Neural crest cell (in vitro differentiated cells): ENCODE measurements at regions not wholly inside any gene's neighbourhood (a gene's known extent, or its start where the extent isn't known, plus 50 kb on each side); places are given as distances from the start of the nearest gene placed in this dataset.

Experiments used
- DNase-seq: peaks from one replicate; pipeline ENCODE4 v3.0.0; 2021; ENCODE audit warnings: low read depth, mixed read lengths, low spot score
- H3K27ac Mint-ChIP-seq: one replicate; pipeline ENCODE4 v1.8.0; 2021; ENCODE audit warnings: mild to moderate bottlenecking, mixed read lengths; ENCODE audit not compliant: unreplicated experiment
- H3K27me3 Mint-ChIP-seq: 2 replicates; pipeline ENCODE4 v1.8.0; 2021; ENCODE audit warnings: low read depth, mild to moderate bottlenecking, mixed read lengths
- H3K36me3 Mint-ChIP-seq: 2 replicates; pipeline ENCODE4 v1.8.0; 2021; ENCODE audit warnings: low read depth, mild to moderate bottlenecking, mixed read lengths
- H3K4me1 Mint-ChIP-seq: 2 replicates; pipeline ENCODE4 v1.8.0; 2021; ENCODE audit warnings: mixed read lengths
- H3K4me3 Mint-ChIP-seq: one replicate; pipeline ENCODE4 v1.8.0; 2021; ENCODE audit warnings: mild to moderate bottlenecking, mixed read lengths
- H3K9me3 Mint-ChIP-seq: 2 replicates; pipeline ENCODE4 v1.8.0; 2021; ENCODE audit warnings: mixed read lengths
- TF ChIP-seq, protein P1 (sequence below): fragments of 200-600 bp; sonication (generic); conservative IDR thresholded peaks from 2 replicates; pipeline ENCODE4 v1.5.0; 2021; ENCODE audit warnings: antibody characterized with exemption, mild to moderate bottlenecking

DNA sequence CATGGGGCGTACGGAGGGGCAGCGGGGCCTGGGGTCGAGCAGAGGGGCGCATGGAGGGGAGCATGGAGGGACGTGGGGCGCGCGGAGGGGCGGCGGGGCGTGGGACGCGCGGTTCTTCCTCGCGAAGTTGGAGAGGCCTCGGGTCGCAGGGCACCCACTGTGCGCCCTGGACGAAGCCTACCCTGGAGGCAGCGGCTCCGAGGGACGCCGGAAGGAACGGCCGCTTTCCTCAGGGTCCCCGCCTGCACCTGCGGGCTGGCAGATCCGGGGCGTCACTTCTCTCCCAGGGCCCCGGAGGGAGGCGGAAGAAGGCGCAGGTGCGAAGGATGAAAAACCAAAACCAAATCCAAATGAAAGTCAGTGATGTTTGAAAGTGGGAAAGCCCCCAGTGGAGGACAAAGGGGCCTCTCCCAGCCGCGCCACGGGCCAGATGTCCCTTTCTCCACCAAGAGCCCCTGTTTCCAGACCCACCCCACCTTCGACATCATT lies 142.1 kb upstream of the PDE10A start:
- Mint-ChIP-seq H3K4me1 (peaks cover 6% of the 10 kb centered on the region), H3K27ac (no peak overlapping the region), H3K9me3 (no peaks in the 10 kb centered on the region), H3K27me3 (peaks cover 72% of the 10 kb centered on the region), H3K4me3 (no peak overlapping the region), H3K36me3 (peaks cover 2% of the 10 kb centered on the region)
- TF ChIP-seq, protein P1, sequence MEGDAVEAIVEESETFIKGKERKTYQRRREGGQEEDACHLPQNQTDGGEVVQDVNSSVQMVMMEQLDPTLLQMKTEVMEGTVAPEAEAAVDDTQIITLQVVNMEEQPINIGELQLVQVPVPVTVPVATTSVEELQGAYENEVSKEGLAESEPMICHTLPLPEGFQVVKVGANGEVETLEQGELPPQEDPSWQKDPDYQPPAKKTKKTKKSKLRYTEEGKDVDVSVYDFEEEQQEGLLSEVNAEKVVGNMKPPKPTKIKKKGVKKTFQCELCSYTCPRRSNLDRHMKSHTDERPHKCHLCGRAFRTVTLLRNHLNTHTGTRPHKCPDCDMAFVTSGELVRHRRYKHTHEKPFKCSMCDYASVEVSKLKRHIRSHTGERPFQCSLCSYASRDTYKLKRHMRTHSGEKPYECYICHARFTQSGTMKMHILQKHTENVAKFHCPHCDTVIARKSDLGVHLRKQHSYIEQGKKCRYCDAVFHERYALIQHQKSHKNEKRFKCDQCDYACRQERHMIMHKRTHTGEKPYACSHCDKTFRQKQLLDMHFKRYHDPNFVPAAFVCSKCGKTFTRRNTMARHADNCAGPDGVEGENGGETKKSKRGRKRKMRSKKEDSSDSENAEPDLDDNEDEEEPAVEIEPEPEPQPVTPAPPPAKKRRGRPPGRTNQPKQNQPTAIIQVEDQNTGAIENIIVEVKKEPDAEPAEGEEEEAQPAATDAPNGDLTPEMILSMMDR, result no peak
- DNase-seq, result no peak

DNA sequence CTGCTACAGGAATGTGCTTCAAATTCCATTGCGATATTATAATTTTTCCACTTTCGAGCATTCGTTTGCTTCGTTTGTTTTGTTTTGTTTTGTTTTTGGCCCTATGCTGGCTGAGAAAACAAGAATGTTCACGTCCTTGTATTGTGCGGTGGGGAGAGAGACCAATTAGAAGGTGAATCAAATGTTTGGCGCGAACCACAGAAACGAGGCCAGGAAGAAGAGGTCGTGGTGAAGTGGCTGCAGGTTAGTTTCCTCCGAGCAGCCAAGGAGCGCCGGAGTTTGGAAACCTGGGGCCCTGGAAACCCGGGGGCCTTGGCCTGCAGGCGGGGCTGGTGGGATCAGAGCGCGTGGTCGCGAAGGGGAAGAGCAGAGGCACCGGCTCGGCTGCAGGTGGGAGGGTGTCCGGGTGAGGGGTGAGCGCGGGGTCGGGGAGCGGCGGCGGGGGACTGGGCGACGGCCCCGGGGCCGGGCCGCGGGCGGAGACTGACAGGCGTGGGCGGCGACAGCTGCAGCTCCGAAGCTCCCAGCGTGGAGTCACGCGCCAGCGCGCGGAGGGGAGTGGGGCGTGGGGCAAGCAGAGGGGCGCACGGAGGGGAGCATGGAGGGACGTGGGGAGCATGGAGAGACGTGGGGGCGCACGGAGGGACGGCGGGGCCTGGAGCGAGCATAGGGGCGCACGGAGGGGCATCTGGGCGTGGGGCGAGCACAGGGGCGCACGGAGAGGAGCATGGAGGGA lies 141.5 kb upstream of the PDE10A start:
- H3K4me1 Mint-ChIP-seq, result peaks cover 6% of the 10 kb centered on the region
- H3K36me3 Mint-ChIP-seq, result peaks cover 2% of the 10 kb centered on the region
- no peaks in the 10 kb centered on the region for H3K9me3 Mint-ChIP-seq
- peaks cover 69% of the 10 kb centered on the region for H3K27me3 Mint-ChIP-seq
- no peak for DNase-seq
- H3K4me3 Mint-ChIP-seq, result peak overlapping the region; percentile 48
- no peak overlapping the region for H3K27ac Mint-ChIP-seq
- TF ChIP-seq, protein P1, result no peak

DNA sequence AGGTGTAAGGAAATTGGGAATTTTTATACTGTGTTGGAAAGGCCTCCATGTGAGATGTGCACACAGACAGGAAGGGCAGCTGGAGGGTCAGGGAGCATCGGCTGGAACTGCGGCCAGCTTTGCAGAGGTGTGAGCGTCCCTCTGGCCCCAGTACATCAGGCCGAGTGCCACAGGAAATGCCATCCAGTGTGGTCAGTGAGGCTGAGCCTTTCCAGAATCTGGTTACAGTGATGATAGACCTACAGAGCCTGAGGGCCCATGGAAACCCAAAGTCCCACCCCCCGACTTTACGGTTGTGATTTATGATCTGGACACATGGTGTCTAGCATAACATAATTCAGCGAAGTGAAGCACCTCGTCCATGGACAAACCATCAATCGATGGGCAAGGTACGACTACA lies 137.3 kb upstream of the PDE10A start:
- H3K36me3 Mint-ChIP-seq, result peaks cover 2% of the 10 kb centered on the region
- TF ChIP-seq, protein P1, result no peak
- peaks cover 2% of the 10 kb centered on the region for H3K9me3 Mint-ChIP-seq
- H3K27ac Mint-ChIP-seq, result no peak overlapping the region
- H3K4me1 Mint-ChIP-seq, result peaks cover 6% of the 10 kb centered on the region
- DNase-seq, result no peak
- no peak overlapping the region for H3K4me3 Mint-ChIP-seq
- peaks cover 35% of the 10 kb centered on the region for H3K27me3 Mint-ChIP-seq

DNA sequence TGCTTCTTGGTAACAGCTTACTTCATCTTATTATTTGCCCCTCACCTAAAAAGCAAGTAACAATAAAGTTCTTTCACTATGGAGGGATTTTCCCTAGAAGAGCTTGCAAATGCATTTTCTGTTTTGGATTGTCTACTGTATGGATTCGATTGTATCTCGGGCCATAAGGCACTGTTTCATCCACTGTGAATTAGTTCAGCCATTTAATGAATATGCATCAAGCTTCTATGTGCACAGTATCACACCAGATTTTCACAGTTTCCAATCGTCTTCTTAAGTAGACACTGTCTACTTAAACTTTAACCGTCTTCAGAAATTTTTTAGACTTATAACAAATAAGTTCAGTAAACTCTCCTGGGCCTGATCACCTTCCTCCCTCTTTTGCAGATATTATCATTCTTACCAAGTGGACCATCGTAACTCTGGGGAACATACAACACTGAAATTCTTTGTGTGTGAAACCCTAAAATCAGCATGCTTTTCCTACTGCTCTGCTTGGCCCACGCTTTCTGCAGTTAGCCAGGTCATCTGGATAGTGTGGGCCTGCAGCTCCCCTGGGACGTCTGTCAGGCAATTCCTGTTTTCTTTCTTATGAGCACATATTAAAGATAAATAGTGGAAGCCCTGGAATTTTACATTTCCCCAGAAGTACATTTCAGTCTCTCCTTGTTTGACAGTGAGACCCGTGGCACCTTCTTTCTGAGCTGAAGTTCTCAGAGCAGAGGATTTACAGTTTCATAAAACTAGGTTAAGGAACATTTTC lies 136.5 kb upstream of the PDE10A start:
- Mint-ChIP-seq H3K4me1 (peaks cover 6% of the 10 kb centered on the region), H3K27ac (no peak overlapping the region)

DNA sequence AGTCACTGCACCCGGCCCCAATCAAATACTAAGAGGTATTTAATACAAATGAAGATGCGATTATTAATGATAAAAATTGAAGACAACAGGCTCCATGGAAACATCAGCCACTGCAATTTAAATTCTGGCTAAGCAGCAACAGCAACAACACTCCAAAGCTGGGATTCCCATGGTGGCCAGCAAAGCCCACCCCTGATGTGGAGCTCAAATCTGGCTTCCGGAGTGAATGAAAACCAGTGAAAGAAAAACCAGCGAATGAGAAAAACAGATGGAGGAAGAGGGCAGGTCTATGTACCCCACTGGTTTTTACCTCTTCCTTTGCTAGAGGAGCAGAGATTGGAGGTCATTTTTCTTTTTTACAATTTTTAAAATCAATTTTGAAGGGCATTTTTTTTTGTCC lies 135.9 kb upstream of the PDE10A start:
- H3K4me3 Mint-ChIP-seq, result no peak overlapping the region
- no peaks in the 10 kb centered on the region for H3K36me3 Mint-ChIP-seq
- H3K4me1 Mint-ChIP-seq, result peaks cover under 1% of the 10 kb centered on the region
- peaks cover 21% of the 10 kb centered on the region for H3K27me3 Mint-ChIP-seq
- TF ChIP-seq, protein P1, result no peak
- H3K27ac Mint-ChIP-seq, result no peak overlapping the region
- H3K9me3 Mint-ChIP-seq, result peaks cover 2% of the 10 kb centered on the region
- no peak for DNase-seq

More for the DNA sequence above, 136.5 kb upstream of the PDE10A start:
- Mint-ChIP-seq H3K36me3 (peaks cover 2% of the 10 kb centered on the region), H3K9me3 (peaks cover 2% of the 10 kb centered on the region), H3K27me3 (peaks cover 27% of the 10 kb centered on the region), H3K4me3 (no peak overlapping the region)
- DNase-seq, result no peak
- TF ChIP-seq, protein P1, result no peak
